NT2/D1 (cell line): ENCODE measurements at regions not wholly inside any gene's neighbourhood (a gene's known extent, or its start where the extent isn't known, plus 50 kb on each side); places are given as distances from the start of the nearest gene placed in this dataset.

ENCODE experiments used
- YY1 ChIP-seq: IDR thresholded peaks from 2 replicates; pipeline ENCODE4 v1.6.1; 2011; ENCODE audit not compliant: insufficient read length, insufficient read depth
- ZNF274 ChIP-seq: IDR thresholded peaks from 2 replicates; pipeline ENCODE4 v1.6.1; 2011; ENCODE audit warnings: mild to moderate bottlenecking, low read depth, low read length

DNA sequence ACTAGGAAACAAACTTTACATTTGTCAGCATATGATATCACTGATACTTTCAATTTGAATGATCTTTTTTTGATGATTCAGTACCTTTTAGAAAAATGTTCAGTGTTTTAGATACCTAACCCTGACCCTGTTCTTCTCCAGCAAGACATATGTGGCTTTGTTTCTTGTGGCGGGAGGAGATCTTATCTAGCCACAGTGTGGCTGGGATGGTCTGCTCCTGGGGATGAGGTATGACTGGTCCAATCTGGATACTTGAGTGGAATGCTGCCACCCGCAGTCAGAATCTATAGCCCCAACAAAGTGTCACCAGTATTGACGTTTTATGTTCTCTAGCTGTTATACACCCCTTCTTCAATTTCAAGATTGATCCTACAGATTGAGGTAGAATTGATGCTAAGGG lies 439.0 kb upstream of the GOLIM4 start:
- TF ChIP-seq YY1 = no peak
- no peak for TF ChIP-seq ZNF274
